Thymus (tissue), 11 donors: ENCODE measurements at regions not wholly inside any gene's neighbourhood (a gene's known extent, or its start where the extent isn't known, plus 50 kb on each side); places are given as distances from the start of the nearest gene placed in this dataset.
"Not testable (repeated sequence)": the region's sequence is repeated elsewhere in the genome, so short reads cannot be mapped to it uniquely, and the experiment has no call there.

ENCODE experiments used
- DNase-seq, 9 donors: peaks; one replicate each; pipeline ENCODE4 v3.0.0-alpha.2; 2013; ENCODE audit warnings: low spot score in 9 of 9, low read depth in 6 of 9, missing footprints in 1 of 9
- H3K27ac ChIP-seq, 2 donors: one replicate each; pipeline ENCODE4 v1.5.1; 2013; ENCODE audit warnings: control low read depth in 1 of 2, low read depth in 1 of 2, low read length in 1 of 2, mild to moderate bottlenecking in 1 of 2, moderate library complexity in 1 of 2
- H3K27me3 ChIP-seq, 2 donors: one replicate each; pipeline ENCODE4 v1.5.1; 2013; ENCODE audit warnings: low read length in 1 of 2; ENCODE audit not compliant: control insufficient read depth in 2 of 2, insufficient read depth in 1 of 2
- H3K36me3 ChIP-seq, 2 donors: one replicate each; pipeline ENCODE4 v1.5.1; 2013; ENCODE audit warnings: low read length in 1 of 2, mild to moderate bottlenecking in 1 of 2, moderate library complexity in 1 of 2; ENCODE audit not compliant: control insufficient read depth in 2 of 2, insufficient read depth in 2 of 2
- H3K4me1 ChIP-seq, 2 donors: one replicate each; pipeline ENCODE4 v1.5.1; 2013; ENCODE audit warnings: low read length in 2 of 2; ENCODE audit not compliant: control insufficient read depth in 2 of 2, insufficient read depth in 2 of 2
- H3K4me3 ChIP-seq, 2 donors: one replicate each; pipeline ENCODE4 v1.5.1; 2013; ENCODE audit warnings: low read length in 2 of 2, control low read depth in 1 of 2, mild to moderate bottlenecking in 1 of 2
- H3K9me3 ChIP-seq, 2 donors: one replicate each; pipeline ENCODE4 v1.5.1; 2013; ENCODE audit warnings: low read length in 1 of 2, mild to moderate bottlenecking in 1 of 2; ENCODE audit not compliant: control insufficient read depth in 2 of 2, insufficient read depth in 1 of 2
- WGBS: extraction: QIAGEN DNeasy Blood & Tissue Kit; methylation state at CpG from one replicate; pipeline ENCODE4 v1.1.7; 2013; 5-methylcytosine and 5-hydroxymethylcytosine counted together
- donor health status: healthy.

DNA sequence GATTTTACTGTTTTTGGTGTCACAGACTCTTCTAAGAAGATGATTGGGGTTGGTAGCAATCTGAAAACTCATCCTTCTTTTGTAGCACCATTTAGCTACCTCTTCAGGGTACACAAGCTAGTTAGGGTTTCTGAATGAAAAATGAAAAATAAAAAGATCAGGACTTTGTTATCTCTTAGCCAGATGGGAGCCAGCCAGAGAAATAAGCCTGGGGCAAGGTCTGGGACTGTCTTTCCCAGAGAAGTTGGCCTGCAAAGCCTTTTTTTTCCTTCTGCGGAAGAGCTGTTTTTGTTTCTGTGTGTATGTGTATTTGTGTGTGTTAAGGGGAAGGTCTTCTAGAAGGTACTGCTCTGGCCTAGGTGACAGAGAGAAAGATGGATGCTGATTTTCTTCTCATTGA is 150.7 kb upstream of the AGTR1 start:
- WGBS = 94% methylated on average over 1 of the region's 1 CpG
- DNase-seq = no peak

DNA sequence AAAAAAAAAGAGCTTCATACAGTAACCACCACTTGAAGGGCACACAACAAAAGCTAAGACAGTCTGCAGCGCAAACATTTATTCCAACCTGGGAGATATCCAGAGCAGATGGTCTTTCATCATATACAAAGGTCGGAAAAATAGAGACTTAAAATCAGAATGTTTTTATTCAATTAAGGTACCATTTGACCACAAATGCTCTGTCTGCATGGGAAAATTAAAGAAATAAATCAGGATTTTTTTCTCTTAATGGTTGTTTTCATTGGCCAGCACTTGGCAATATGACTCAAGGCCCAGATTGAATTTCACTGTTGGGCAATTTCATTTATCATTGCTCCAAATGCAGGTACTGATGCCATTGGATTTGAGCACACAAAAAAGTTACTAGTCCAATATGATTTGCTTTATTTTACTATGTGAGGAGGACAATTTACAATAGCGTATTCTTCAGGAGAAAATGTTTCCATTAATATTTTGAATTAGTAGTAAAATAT is 145.9 kb upstream of the AGTR1 start:
- H3K27ac ChIP-seq = no peak overlapping the region
- no peaks in the 10 kb centered on the region for H3K9me3 ChIP-seq
- H3K4me1 ChIP-seq = no peaks in the 10 kb centered on the region
- no peaks in the 10 kb centered on the region for H3K36me3 ChIP-seq
- no peak for DNase-seq
- H3K4me3 ChIP-seq = no peak overlapping the region
- WGBS = 97% methylated on average over 3 of the region's 3 CpGs
- no peaks in the 10 kb centered on the region for H3K27me3 ChIP-seq

More for the DNA sequence above, 150.7 kb upstream of the AGTR1 start:
- Histone ChIP-seq H3K27ac (no peak overlapping the region), H3K27me3 (no peaks in the 10 kb centered on the region), H3K4me3 (no peak overlapping the region), H3K9me3 (no peaks in the 10 kb centered on the region), H3K36me3 (no peaks in the 10 kb centered on the region), H3K4me1 (no peaks in the 10 kb centered on the region)

DNA sequence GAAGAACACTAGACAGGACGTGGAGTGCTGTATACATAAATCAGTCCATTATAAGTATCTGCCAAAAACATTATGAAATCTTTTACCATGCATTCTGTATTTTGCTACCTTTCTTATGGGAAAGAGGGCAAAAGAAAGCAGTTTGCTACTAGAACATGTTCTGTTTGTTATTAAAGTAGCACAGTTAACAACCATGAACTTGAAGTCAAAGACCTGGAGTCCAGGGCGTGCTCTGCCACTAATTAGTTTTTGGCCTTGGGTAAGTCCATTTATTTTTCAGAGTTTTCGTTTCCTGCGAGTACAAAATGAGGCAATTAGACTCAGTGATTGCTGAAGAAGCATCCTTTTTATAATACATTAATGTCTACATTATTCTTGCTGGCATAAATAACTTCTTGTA is 143.3 kb upstream of the AGTR1 start:
- DNase-seq = no peak
- 78% methylated on average over 4 of the region's 4 CpGs for WGBS
- H3K9me3 ChIP-seq = no peaks in the 10 kb centered on the region
- no peaks in the 10 kb centered on the region for H3K27me3 ChIP-seq
- no peak overlapping the region for H3K27ac ChIP-seq
- no peaks in the 10 kb centered on the region for H3K4me1 ChIP-seq
- H3K4me3 ChIP-seq = no peak overlapping the region
- H3K36me3 ChIP-seq = no peaks in the 10 kb centered on the region

DNA sequence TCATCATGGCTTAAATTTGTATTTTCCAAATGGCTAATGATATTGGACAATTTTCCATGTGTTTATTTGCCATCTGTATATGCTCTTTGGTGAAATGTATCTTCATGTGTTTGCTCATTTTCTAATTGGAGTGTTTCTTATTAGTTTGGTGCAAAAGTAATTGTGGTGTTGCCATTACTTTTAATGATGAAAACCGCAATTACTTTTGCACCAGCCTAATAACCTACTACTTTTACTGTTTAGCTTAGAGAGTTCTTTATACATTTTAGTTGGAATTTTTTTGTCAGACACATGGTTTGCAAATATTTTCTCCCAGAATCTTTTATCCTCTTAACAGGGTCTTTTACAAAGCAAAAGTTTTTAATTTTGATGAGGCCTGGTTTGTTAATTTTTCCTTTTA is 141.0 kb upstream of the AGTR1 start:
- no peak overlapping the region for H3K27ac ChIP-seq
- H3K36me3 ChIP-seq = no peaks in the 10 kb centered on the region
- no peaks in the 10 kb centered on the region for H3K9me3 ChIP-seq
- H3K4me1 ChIP-seq = no peaks in the 10 kb centered on the region
- H3K4me3 ChIP-seq = no peak overlapping the region
- 92% methylated on average over 1 of the region's 1 CpG for WGBS
- H3K27me3 ChIP-seq = no peaks in the 10 kb centered on the region
- DNase-seq = no peak

DNA sequence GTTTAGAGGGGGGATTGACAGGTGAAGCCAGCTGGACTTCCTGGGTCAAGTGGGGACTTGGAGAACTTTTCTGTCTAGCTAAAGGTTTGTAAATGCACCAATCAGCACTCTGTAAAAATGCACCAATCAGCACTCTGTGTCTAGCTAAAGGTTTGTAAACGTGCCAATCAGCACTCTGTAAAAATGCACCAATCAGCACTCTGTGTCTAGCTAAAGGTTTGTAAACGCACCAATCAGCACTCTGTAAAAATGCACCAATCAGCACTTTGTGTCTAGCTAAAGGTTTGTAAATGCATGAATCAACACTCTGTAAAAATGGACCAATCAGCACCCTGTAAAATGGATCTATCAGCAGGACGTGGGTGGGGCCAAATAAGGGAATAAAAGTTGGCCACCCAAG is 120.1 kb upstream of the AGTR1 start:
- H3K27ac ChIP-seq, H3K27me3 ChIP-seq, H3K4me3 ChIP-seq, DNase-seq, H3K36me3 ChIP-seq, H3K4me1 ChIP-seq, H3K9me3 ChIP-seq: not testable (repeated sequence)
- WGBS = 93% methylated on average over 3 of the region's 3 CpGs

DNA sequence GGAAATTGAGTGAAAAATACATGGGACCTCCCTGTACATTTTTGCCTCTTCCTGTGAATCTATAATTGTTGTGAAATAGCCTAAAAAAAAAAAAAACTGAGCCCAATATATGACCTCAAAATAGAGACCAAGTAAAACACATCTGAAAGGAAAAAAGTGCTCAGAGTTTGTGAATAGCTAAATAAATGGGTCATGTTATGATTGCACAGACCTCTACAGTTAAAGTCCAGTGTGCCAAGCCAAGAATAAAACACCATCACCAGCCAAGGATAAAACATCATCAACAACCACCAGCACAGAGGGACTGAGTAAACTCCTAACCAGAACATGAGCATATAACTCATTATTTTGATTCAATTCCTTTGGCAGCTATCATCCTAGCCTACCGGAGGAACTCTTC is 115.6 kb upstream of the AGTR1 start:
- no peaks in the 10 kb centered on the region for H3K36me3 ChIP-seq
- H3K27ac ChIP-seq = no peak overlapping the region
- no peak for DNase-seq
- H3K27me3 ChIP-seq = no peaks in the 10 kb centered on the region
- 97% methylated on average over 1 of the region's 1 CpG for WGBS
- H3K4me1 ChIP-seq = no peaks in the 10 kb centered on the region
- no peak overlapping the region for H3K4me3 ChIP-seq
- H3K9me3 ChIP-seq = no peaks in the 10 kb centered on the region

DNA sequence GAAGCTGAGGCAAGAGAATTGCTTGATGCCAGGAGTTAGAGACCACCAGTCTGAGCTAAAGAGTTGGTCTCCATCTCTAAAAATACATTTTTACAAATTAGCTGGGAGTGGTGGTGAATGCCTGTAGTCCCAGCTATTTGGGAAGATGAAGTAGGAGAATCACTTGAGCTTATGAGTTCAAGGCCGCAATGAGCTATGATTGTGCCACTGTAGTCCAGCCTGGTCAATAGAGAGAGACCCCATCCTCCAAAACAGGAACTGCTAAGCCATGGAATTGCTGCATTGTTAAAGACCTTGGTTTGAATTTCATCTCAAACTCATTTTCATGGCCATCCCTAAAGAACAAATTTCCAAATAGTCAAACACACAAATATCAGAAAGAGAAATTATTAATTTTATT is 113.9 kb upstream of the AGTR1 start:
- WGBS = 96% methylated on average over 1 of the region's 1 CpG
- Histone ChIP-seq H3K27ac (no peak overlapping the region), H3K27me3 (no peaks in the 10 kb centered on the region), H3K4me3 (no peak overlapping the region), H3K4me1 (no peaks in the 10 kb centered on the region), H3K36me3 (no peaks in the 10 kb centered on the region), H3K9me3 (no peaks in the 10 kb centered on the region)
- DNase-seq = no peak

DNA sequence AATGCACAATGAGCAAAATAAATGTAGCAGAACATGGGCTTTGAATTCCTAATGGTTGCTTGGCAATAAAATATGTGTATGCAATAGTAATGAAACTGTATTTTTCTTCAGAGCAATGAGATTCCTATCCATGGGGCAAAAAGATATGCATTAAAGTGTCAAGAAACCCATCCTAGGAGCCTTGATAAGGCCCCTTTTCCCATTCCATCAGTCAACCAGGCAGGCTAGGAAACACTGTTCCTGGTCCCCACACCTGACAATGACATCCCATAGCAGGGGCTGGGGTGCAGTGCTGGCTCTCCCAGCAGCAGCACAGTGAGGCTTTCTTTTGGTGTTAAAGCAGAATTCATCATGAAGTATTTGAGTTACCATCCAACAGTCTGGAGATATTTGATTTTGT is 113.3 kb upstream of the AGTR1 start:
- H3K9me3 ChIP-seq = no peaks in the 10 kb centered on the region
- H3K4me1 ChIP-seq = no peaks in the 10 kb centered on the region
- H3K27ac ChIP-seq = no peak overlapping the region
- no peaks in the 10 kb centered on the region for H3K36me3 ChIP-seq
- DNase-seq = no peak
- no peak overlapping the region for H3K4me3 ChIP-seq
- H3K27me3 ChIP-seq = no peaks in the 10 kb centered on the region

DNA sequence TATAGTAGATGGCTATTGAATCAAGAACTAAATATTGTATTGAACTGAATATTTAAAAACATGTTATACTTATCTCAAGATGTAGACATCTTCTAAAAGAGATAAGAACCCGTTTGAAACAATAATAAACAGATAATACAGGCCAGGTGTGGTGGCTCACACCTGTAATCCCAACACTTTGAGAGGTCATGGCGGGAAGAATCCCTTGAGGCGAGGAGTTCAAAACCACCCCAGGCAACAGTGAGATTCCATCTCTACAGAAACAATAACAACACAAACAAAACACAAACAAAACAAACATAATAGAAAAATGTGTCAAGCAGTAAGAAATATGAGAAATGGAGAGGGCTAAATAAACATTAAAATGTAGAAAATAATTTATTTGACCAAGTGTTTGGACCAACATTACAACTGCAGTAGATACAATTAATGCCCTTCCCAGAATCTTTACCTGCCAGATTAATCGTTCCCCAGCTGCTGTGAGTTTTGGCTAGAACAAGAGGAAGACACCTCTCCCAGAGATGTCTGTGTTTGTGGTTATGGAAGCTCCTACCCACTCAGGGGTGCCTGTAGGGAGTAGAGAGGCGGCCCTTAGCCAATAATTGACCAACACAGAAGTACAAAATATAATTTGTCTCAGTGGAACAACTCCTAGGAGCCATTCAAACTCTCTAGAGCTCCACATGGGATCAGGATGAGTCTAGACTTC is 111.9 kb upstream of the AGTR1 start:
- no peak for DNase-seq
- Histone ChIP-seq H3K4me1 (no peaks in the 10 kb centered on the region), H3K36me3 (no peaks in the 10 kb centered on the region), H3K9me3 (no peaks in the 10 kb centered on the region), H3K27me3 (no peaks in the 10 kb centered on the region), H3K27ac (no peak overlapping the region), H3K4me3 (no peak overlapping the region)
- 75% methylated on average over 5 of the region's 5 CpGs for WGBS
